ENCODE measurements at regions not wholly inside any gene's neighbourhood (a gene's known extent, or its start where the extent isn't known, plus 50 kb on each side); places are given as distances from the start of the nearest gene placed in this dataset.
"Not testable (repeated sequence)": the region's sequence is repeated elsewhere in the genome, so short reads cannot be mapped to it uniquely, and the experiment has no call there.

DNA sequence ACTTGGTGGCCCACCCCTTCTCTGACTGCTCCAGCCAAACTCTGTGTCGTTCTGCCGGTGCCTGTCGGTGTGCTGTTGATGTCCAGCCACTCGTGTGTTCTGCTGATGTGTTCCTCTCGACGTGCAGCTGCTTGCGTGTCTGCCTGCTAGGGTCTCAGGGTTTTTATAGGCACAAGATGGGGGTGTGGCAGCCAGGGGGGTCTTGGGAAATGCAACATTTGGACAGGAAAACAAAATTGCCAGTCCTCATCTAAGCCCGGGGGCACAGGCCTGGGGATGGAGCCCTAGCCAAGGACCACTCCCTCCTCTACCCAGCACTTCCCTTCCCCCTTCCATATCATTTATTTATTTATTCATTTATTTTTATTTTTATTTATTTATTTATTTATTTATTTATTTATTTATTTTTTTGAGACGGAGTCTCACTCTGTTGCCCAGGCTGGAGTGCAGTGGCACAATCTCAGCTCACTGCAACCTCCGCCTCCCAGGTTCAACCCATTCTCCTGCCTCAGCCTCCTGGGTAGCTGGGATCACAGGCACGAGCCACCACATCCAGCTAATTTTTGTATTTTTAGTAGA, 165.8 kb upstream of the COPS8 start:
- TF ChIP-seq CTCF (IDR thresholded peaks at IDR 0.05); ZFX (IDR thresholded peaks at IDR 0.05; ENCODE audit: borderline replicate concordance): not testable (repeated sequence)

Measured in 22Rv1 (cell line).